Activated CD8-positive, alpha-beta memory T cell treated with anti-CD3 and anti-CD28 coated beads, Interleukin-2, amount 10 ng/mL, durations not matched to agents 7 days and 5 days (primary cell): ENCODE measurements at regions not wholly inside any gene's neighbourhood (a gene's known extent, or its start where the extent isn't known, plus 50 kb on each side); places are given as distances from the start of the nearest gene placed in this dataset.

Source experiments
- ATAC-seq: fragments of 150-1000 bp; cut with Tn5 transposase; one replicate; pipeline ENCODE4 v1.10.0; 2021; ENCODE audit warnings: moderate library complexity
- CTCF ChIA-PET: fragments of 350-600 bp; sonication (Branson Sonifier 250); formaldehyde crosslinking; loops from one replicate; lab custom pipeline; 2021; ENCODE audit warnings: antibody characterized with exemption; lab: Charles Lee
- DNase-seq: peaks from one replicate; pipeline ENCODE4 v3.0.0-alpha.2; 2020
- H3K27ac Mint-ChIP-seq: one replicate; pipeline ENCODE4 v1.8.0; 2021; ENCODE audit warnings: mild to moderate bottlenecking, mixed read lengths
- H3K27me3 Mint-ChIP-seq: one replicate; pipeline ENCODE4 v1.8.0; 2021; ENCODE audit warnings: mixed read lengths
- H3K36me3 Mint-ChIP-seq: one replicate; pipeline ENCODE4 v1.8.0; 2021; ENCODE audit warnings: mild to moderate bottlenecking, mixed read lengths
- H3K4me1 Mint-ChIP-seq: one replicate; pipeline ENCODE4 v1.8.0; 2021; ENCODE audit warnings: mixed read lengths
- H3K4me3 Mint-ChIP-seq: one replicate; pipeline ENCODE4 v1.8.0; 2021; ENCODE audit warnings: mild to moderate bottlenecking, moderate library complexity, mixed read lengths
- H3K9me3 Mint-ChIP-seq: one replicate; pipeline ENCODE4 v1.8.0; 2022; ENCODE audit warnings: low read depth, mixed read lengths

DNA sequence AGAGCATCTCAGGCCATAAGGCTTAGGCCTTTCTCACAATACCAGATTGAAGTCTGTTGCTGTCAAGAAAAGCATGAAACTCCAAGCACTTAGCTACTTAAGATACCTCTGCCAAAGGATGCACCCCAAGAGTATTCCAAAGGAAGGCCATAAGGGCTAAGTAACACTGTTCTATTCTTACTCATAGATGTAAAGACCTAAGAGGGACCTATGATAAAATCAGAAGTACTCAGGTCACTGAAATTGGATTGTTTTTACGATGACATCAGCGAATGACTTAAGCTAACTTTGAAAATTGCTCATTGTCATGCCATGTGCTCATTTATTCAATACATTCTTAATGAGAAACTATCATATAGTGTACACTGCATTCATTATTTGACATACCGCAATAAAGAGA lies 172.8 kb downstream of the KCNA4 start:
- Mint-ChIP-seq H3K4me3 (no peak overlapping the region), H3K4me1 (no peaks in the 10 kb centered on the region), H3K36me3 (no peaks in the 10 kb centered on the region), H3K9me3 (peaks cover 5% of the 10 kb centered on the region), H3K27ac (no peak overlapping the region), H3K27me3 (no peaks in the 10 kb centered on the region)
- CTCF ChIA-PET = no interaction called here
- ATAC-seq = no peak
- no peak for DNase-seq

DNA sequence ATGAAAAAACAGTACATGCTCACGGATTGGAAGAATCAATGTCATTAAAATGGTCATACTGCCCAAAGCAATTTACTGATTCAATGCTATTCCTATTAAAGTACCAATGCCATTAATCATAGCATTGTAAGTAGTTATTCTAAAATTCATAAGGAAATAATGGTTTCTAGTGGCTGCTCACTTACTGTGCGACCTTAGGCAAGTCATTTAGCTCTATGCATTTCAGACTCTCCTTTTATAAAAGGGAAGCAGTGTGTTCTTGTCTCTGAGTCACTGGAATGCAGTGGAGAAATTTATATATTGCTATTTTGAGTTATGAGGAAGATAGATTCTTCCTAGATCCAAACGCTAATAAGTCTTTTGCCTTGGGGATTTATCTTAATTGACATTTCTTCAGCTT lies 174.8 kb downstream of the KCNA4 start:
- Mint-ChIP-seq H3K4me1 (no peaks in the 10 kb centered on the region), H3K4me3 (no peak overlapping the region), H3K9me3 (peaks cover 2% of the 10 kb centered on the region), H3K27ac (no peak overlapping the region), H3K36me3 (no peaks in the 10 kb centered on the region), H3K27me3 (no peaks in the 10 kb centered on the region)
- CTCF ChIA-PET = no interaction called here
- ATAC-seq (no peak), DNase-seq (no peak)

DNA sequence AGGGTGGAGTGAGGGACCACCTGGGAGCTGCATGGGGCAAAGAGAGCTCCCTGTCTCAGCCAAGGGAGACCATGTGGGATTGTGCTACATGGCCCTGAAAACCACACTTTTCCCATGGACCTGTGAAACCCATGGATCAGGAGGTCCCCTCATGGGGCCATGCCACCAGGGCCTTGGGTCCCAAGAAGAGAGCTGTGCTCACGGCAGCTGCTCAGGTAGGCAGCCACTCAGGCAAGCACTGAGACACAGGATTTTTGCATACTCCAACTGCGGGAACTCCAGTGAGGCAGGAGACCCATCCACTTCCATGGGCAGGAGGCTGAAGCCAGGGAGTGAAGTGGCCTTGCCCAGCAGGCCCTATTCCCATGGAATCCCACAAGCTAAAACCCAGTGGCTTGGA lies 190.0 kb downstream of the KCNA4 start:
- Mint-ChIP-seq H3K27ac (no peak overlapping the region), H3K27me3 (no peaks in the 10 kb centered on the region), H3K4me3 (no peak overlapping the region), H3K9me3 (peaks cover 2% of the 10 kb centered on the region), H3K36me3 (no peaks in the 10 kb centered on the region), H3K4me1 (no peaks in the 10 kb centered on the region)
- CTCF ChIA-PET = no interaction called here
- ATAC-seq = no peak
- DNase-seq = no peak

- CTCF ChIA-PET = no interaction called here
- ATAC-seq = no peak
- Mint-ChIP-seq H3K4me1 (no peaks in the 10 kb centered on the region), H3K27ac (no peak overlapping the region), H3K36me3 (no peaks in the 10 kb centered on the region), H3K4me3 (no peak overlapping the region), H3K27me3 (no peaks in the 10 kb centered on the region), H3K9me3 (peaks cover 9% of the 10 kb centered on the region)
- no peak for DNase-seq
Measured at GRCh38 chr11:29816359-29816758, 200.5 kb downstream of the KCNA4 start.

DNA sequence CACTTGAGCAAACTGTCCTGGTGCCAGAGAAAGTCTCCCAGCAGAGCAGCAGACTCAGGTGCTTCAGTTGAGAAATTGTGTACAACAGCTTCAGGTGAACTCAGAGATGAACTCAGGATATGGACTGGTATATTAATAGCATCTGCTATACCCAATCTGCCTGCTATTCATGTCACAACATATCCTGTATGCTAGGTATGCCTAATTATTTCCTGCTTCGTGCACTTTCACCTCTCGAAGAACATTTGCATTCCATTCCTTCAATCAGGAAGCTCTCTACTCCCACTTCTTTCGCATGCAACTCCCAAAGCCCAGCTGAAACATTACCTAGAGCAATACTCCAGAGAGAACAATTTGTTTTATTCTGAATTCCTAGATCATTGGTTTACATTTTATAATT lies 207.7 kb downstream of the KCNA4 start:
- ATAC-seq = no peak
- no peak overlapping the region for H3K4me3 Mint-ChIP-seq
- CTCF ChIA-PET = no interaction called here

DNA sequence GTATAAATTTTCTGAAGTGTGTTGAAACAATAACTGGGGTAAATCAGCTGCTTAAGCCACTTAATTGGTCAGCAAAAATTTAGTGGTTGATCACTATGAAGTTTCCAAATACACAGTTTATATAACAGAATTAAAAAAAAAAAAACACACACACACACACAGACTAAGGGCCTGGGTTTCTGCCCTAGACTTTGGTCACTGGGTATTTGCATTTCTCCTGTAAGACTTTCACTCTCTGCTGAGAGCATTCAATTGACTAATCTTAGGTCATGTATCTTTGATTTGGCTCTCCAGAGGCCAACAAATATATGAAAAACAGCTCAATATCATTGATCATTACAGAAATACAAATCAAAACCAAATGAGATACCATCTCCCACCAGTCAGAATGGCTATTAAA lies 214.3 kb downstream of the KCNA4 start:
- DNase-seq (no peak), ATAC-seq (no peak)
- Mint-ChIP-seq H3K4me1 (no peaks in the 10 kb centered on the region), H3K9me3 (no peaks in the 10 kb centered on the region), H3K36me3 (no peaks in the 10 kb centered on the region), H3K4me3 (no peak overlapping the region), H3K27ac (no peak overlapping the region), H3K27me3 (no peaks in the 10 kb centered on the region)
- CTCF ChIA-PET = no interaction called here

More for the DNA sequence above, 207.7 kb downstream of the KCNA4 start:
- Mint-ChIP-seq H3K36me3 (no peaks in the 10 kb centered on the region), H3K9me3 (peaks cover 4% of the 10 kb centered on the region), H3K4me1 (no peaks in the 10 kb centered on the region), H3K27ac (no peak overlapping the region), H3K27me3 (no peaks in the 10 kb centered on the region)
- no peak for DNase-seq

DNA sequence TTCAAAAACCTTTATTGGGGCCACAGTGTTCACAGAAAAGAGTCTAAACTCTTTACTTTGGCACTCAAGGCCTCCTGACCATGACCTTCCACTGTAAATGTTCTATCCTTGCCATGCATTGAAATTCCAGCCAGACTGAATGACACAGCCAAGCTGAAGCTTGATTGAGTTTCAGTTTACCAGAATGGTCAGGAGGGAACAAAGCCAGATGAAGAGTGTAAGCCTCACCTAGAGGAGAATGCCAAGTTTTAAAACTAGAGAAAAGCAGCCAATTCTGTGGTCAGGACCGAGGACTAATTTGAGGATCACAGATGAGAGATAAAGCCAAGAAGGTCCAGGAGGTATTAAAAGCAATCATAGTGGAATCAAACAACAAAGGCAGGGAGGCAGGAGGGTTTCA lies 215.3 kb downstream of the KCNA4 start:
- no peak overlapping the region for H3K4me3 Mint-ChIP-seq
- H3K27ac Mint-ChIP-seq = no peak overlapping the region
- H3K4me1 Mint-ChIP-seq = no peaks in the 10 kb centered on the region
- no peaks in the 10 kb centered on the region for H3K9me3 Mint-ChIP-seq
- no peaks in the 10 kb centered on the region for H3K27me3 Mint-ChIP-seq
- H3K36me3 Mint-ChIP-seq = no peaks in the 10 kb centered on the region
- no peak for DNase-seq
- no peak for ATAC-seq
- CTCF ChIA-PET = no interaction called here

- H3K27ac Mint-ChIP-seq = no peak overlapping the region
- ATAC-seq (no peak), DNase-seq (no peak)
- CTCF ChIA-PET = no interaction called here
- peaks cover 3% of the 10 kb centered on the region for H3K9me3 Mint-ChIP-seq
- no peak overlapping the region for H3K4me3 Mint-ChIP-seq
- H3K36me3 Mint-ChIP-seq = no peaks in the 10 kb centered on the region
- no peaks in the 10 kb centered on the region for H3K27me3 Mint-ChIP-seq
- no peaks in the 10 kb centered on the region for H3K4me1 Mint-ChIP-seq
Measured at GRCh38 chr11:29786092-29786491, 230.7 kb downstream of the KCNA4 start.

- Mint-ChIP-seq H3K4me1 (no peaks in the 10 kb centered on the region), H3K9me3 (no peaks in the 10 kb centered on the region), H3K27ac (no peak overlapping the region), H3K27me3 (no peaks in the 10 kb centered on the region), H3K4me3 (no peak overlapping the region), H3K36me3 (no peaks in the 10 kb centered on the region)
- CTCF ChIA-PET = no interaction called here
- DNase-seq (no peak), ATAC-seq (no peak)
Measured at GRCh38 chr11:29783506-29783905, 233.3 kb downstream of the KCNA4 start.

- CTCF ChIA-PET = no interaction called here
- H3K27ac Mint-ChIP-seq = no peak overlapping the region
- peaks cover 2% of the 10 kb centered on the region for H3K9me3 Mint-ChIP-seq
- ATAC-seq (no peak), DNase-seq (no peak)
- no peaks in the 10 kb centered on the region for H3K36me3 Mint-ChIP-seq
- no peaks in the 10 kb centered on the region for H3K27me3 Mint-ChIP-seq
- H3K4me1 Mint-ChIP-seq = no peaks in the 10 kb centered on the region
- no peak overlapping the region for H3K4me3 Mint-ChIP-seq
Measured at GRCh38 chr11:29782447-29782846, 234.4 kb downstream of the KCNA4 start.

DNA sequence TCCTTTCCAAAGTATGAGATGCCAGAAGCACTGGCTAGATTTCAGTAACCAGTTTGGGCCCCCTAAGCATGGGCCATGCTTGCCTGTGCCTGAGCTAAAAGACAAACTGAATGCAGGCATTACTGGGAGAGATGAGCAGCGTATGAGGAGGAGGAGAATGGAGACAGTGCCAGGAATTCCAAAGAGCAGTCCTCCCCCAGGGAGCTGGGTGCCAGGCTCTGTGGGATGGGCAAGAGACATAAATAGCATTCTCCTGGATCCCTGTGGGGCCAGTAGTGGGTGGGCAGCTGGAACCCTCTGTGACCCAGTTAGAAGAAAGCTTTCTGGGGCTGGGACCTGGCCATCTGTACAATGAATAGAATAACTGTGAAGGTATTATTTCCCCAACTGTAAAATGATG lies 235.6 kb downstream of the KCNA4 start:
- H3K27me3 Mint-ChIP-seq = no peaks in the 10 kb centered on the region
- H3K27ac Mint-ChIP-seq = no peak overlapping the region
- DNase-seq (no peak), ATAC-seq (no peak)
- no peaks in the 10 kb centered on the region for H3K36me3 Mint-ChIP-seq
- H3K4me1 Mint-ChIP-seq = no peaks in the 10 kb centered on the region
- CTCF ChIA-PET = no interaction called here
- H3K9me3 Mint-ChIP-seq = peaks cover 2% of the 10 kb centered on the region
- H3K4me3 Mint-ChIP-seq = no peak overlapping the region

DNA sequence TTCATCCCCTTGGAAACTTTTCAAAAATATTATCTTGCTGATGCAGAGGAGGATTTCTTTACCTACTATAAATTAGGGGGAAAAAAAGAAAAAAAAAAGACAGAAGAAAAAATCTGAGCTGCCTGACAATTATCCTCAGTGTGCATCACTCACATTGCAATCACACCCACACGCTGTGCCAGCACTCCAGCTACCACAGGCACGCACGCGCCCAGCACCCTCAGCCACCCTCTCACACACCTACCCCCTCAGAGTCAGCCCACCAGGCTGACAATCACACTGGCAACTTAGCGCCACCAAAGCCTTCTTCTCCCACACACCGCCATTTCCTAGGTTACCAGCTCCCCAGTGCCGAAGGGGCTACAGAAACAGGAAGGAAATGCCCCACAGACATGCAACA lies 236.1 kb downstream of the KCNA4 start:
- Mint-ChIP-seq H3K36me3 (no peaks in the 10 kb centered on the region), H3K27ac (no peak overlapping the region), H3K27me3 (no peaks in the 10 kb centered on the region), H3K9me3 (peaks cover 2% of the 10 kb centered on the region), H3K4me1 (no peaks in the 10 kb centered on the region), H3K4me3 (no peak overlapping the region)
- ATAC-seq (no peak), DNase-seq (no peak)
- CTCF ChIA-PET = no interaction called here

GRCh38 chr11:29773656-29774264 lies 243.1 kb downstream of the KCNA4 start:
- ATAC-seq = no peak
- CTCF ChIA-PET = no interaction called here
- no peak overlapping the region for H3K27ac Mint-ChIP-seq

DNA sequence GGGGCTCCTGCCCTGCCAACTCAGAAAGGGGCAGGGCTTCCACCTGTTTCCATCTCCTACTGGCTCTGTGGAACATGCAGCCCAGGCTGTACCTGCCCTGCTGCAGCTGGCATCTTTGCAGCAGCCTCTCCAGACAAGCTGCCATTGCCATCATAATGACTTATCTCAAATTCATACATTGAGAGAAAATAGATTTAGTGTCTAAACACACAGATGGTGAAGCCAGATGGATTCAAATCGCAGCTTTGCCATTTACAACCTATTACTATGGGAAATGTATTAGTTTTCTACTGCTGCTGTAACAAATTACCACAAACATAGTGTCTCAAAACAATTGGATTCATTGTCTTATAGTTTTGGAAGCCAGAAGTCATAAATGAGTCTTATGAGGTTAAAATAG lies 260.0 kb downstream of the KCNA4 start:
- Mint-ChIP-seq H3K4me3 (no peak overlapping the region), H3K27ac (no peak overlapping the region), H3K36me3 (no peaks in the 10 kb centered on the region), H3K9me3 (peaks cover 7% of the 10 kb centered on the region), H3K4me1 (no peaks in the 10 kb centered on the region), H3K27me3 (no peaks in the 10 kb centered on the region)
- DNase-seq (no peak), ATAC-seq (no peak)
- CTCF ChIA-PET = no interaction called here

More at GRCh38 chr11:29773656-29774264, 243.1 kb downstream of the KCNA4 start:
- no peaks in the 10 kb centered on the region for H3K4me1 Mint-ChIP-seq
- H3K36me3 Mint-ChIP-seq = peaks cover 2% of the 10 kb centered on the region
- H3K9me3 Mint-ChIP-seq = peaks cover 4% of the 10 kb centered on the region
- no peak overlapping the region for H3K4me3 Mint-ChIP-seq
- DNase-seq = no peak
- H3K27me3 Mint-ChIP-seq = no peaks in the 10 kb centered on the region

DNA sequence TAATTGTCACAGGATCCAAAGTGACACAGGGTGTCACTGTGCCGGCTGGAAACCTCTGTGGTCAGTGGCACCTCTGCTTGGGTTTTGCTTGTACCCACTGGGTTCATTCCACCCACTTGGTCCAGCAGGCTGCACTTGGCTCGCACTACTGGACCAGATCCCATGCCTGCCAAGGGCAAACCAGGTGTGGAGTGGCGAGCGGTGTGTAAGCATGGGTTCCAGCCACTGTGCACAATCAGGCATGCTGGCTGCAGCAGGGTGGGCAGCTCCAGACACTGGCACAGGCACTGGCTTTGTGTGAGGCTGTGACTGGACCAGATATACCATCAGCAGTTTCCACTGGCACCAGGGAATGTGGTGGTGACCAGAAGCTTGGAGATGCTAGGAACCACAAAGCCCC lies 261.4 kb downstream of the KCNA4 start:
- DNase-seq (no peak), ATAC-seq (no peak)
- Mint-ChIP-seq H3K4me1 (no peaks in the 10 kb centered on the region), H3K27me3 (no peaks in the 10 kb centered on the region), H3K27ac (no peak overlapping the region), H3K36me3 (no peaks in the 10 kb centered on the region), H3K9me3 (peaks cover 7% of the 10 kb centered on the region), H3K4me3 (no peak overlapping the region)
- CTCF ChIA-PET = no interaction called here
